ENCODE measurements at regions not wholly inside any gene's neighbourhood (a gene's known extent, or its start where the extent isn't known, plus 50 kb on each side); places are given as distances from the start of the nearest gene placed in this dataset.

DNA sequence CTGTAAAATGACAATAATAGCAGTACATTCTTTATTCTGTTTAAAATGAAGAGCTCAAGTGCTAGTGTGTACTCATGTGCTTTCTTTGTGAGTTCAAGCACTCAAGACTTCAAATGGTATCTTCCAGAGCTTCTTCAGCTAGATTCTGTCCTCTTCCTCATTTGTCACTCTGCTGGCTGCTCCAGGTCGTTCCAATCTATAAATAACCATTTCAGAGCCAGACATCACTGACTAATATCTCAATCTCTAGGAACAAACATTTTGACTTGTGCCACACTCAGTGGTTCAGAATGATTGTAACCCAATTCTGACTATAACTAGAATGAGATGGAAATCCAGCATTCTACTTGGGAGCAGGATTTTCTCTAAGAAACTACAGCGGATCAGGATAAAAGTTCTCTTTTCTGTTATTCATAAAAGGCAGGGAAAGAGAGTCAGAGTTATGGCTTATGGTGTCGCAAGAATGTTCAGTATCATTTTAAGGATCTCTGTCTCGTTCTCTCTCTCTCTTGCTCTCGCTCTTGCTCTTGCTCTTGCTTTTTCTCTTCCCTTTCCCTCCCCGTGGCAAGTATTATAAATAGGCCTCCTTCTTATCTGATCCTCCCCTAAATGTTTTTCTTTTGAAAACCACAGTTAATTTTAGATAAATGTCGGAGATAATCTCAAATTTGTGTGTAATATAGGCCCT, 116.3 kb upstream of the MAF start:
- TF ChIP-seq, protein P1, sequence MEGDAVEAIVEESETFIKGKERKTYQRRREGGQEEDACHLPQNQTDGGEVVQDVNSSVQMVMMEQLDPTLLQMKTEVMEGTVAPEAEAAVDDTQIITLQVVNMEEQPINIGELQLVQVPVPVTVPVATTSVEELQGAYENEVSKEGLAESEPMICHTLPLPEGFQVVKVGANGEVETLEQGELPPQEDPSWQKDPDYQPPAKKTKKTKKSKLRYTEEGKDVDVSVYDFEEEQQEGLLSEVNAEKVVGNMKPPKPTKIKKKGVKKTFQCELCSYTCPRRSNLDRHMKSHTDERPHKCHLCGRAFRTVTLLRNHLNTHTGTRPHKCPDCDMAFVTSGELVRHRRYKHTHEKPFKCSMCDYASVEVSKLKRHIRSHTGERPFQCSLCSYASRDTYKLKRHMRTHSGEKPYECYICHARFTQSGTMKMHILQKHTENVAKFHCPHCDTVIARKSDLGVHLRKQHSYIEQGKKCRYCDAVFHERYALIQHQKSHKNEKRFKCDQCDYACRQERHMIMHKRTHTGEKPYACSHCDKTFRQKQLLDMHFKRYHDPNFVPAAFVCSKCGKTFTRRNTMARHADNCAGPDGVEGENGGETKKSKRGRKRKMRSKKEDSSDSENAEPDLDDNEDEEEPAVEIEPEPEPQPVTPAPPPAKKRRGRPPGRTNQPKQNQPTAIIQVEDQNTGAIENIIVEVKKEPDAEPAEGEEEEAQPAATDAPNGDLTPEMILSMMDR (IDR thresholded peaks at IDR 0.05; ENCODE audit: extremely low read depth in 1 of 2, insufficient read depth in 1 of 2, low read depth in 1 of 2, low read length in 2 of 2) = no peak
- no peak for TF ChIP-seq POLR2AphosphoS5 (IDR thresholded peaks at IDR 0.05; ENCODE audit: insufficient read depth, low read depth, low read length)
- no peak for TF ChIP-seq POLR2A (IDR thresholded peaks at IDR 0.05; ENCODE audit: low read depth, low read length)
- no peak for TF ChIP-seq EZH2 (IDR thresholded peaks at IDR 0.05; ENCODE audit: borderline replicate concordance, low read depth, low read length, severe bottlenecking)
- TF ChIP-seq MYC (IDR thresholded peaks at IDR 0.05; ENCODE audit: low read depth, low read length) = no peak
- TF ChIP-seq, protein P2, sequence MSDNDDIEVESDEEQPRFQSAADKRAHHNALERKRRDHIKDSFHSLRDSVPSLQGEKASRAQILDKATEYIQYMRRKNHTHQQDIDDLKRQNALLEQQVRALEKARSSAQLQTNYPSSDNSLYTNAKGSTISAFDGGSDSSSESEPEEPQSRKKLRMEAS (IDR thresholded peaks at IDR 0.05; ENCODE audit: insufficient read depth, insufficient read length) = no peak
- no peak for TF ChIP-seq JUN (IDR thresholded peaks at IDR 0.05; ENCODE audit: borderline replicate concordance, insufficient read depth, insufficient read length, low read depth)

Measured in endothelial cell of umbilical vein (primary cell).